Neural progenitor cell (in vitro differentiated cells): ENCODE measurements at regions not wholly inside any gene's neighbourhood (a gene's known extent, or its start where the extent isn't known, plus 50 kb on each side); places are given as distances from the start of the nearest gene placed in this dataset.

Source experiments
- DNase-seq: peaks from one replicate; pipeline ENCODE4 v3.0.0-alpha.2; 2016; ENCODE audit warnings: low spot score
- H2AFZ ChIP-seq: fragments of 200-600 bp; sonication (generic); replicated peaks from 2 replicates; pipeline ENCODE4 v1.6.1; 2016; ENCODE audit warnings: antibody characterized with exemption
- H3F3A ChIP-seq: fragments of 200-600 bp; sonication (generic); 2 replicates; pipeline ENCODE4 v1.6.1; 2016; ENCODE audit warnings: antibody characterized with exemption, low read depth
- H3K27ac ChIP-seq: fragments of 200-600 bp; sonication (generic); 2 replicates; pipeline ENCODE4 v1.5.1; 2016; ENCODE audit warnings: mild to moderate bottlenecking
- H3K27me3 ChIP-seq: fragments of 200-600 bp; sonication (generic); 2 replicates; pipeline ENCODE4 v1.6.1; 2016; ENCODE audit warnings: mild to moderate bottlenecking, moderate library complexity
- H3K36me3 ChIP-seq: fragments of 200-600 bp; sonication (generic); 2 replicates; pipeline ENCODE4 v1.5.1; 2016
- H3K4me1 ChIP-seq: fragments of 200-600 bp; sonication (generic); 2 replicates; pipeline ENCODE4 v1.6.1; 2016; ENCODE audit warnings: mixed run types
- H3K4me2 ChIP-seq: fragments of 200-600 bp; sonication (generic); 2 replicates; pipeline ENCODE4 v1.6.1; 2016
- H3K4me3 ChIP-seq: fragments of 200-600 bp; sonication (generic); 2 replicates; pipeline ENCODE4 v1.5.1; 2016
- H3K79me2 ChIP-seq: fragments of 200-600 bp; sonication (generic); 2 replicates; pipeline ENCODE4 v1.6.1; 2016; ENCODE audit warnings: low read depth
- H3K9ac ChIP-seq: fragments of 200-600 bp; sonication (generic); 2 replicates; pipeline ENCODE4 v1.6.1; 2016
- H3K9me3 ChIP-seq: fragments of 200-600 bp; sonication (generic); 2 replicates; pipeline ENCODE4 v1.5.1; 2016; ENCODE audit warnings: low read depth
- H4K20me1 ChIP-seq: fragments of 200-600 bp; sonication (generic); 2 replicates; pipeline ENCODE4 v1.6.1; 2016; ENCODE audit warnings: low read depth
- H3K27ac Mint-ChIP-seq: 3 replicates; pipeline ENCODE4 v1.8.0; 2021; ENCODE audit warnings: mixed read lengths
- H3K27me3 Mint-ChIP-seq: 2 replicates; pipeline ENCODE4 v1.8.0; 2022; ENCODE audit warnings: low read depth, mild to moderate bottlenecking, inconsistent platforms, moderate library complexity, mixed read lengths; ENCODE audit not compliant: insufficient read depth
- H3K36me3 Mint-ChIP-seq: 3 replicates; pipeline ENCODE4 v1.8.0; 2021; ENCODE audit warnings: mixed read lengths
- H3K4me1 Mint-ChIP-seq: 3 replicates; pipeline ENCODE4 v1.8.0; 2021; ENCODE audit warnings: mixed read lengths
- H3K4me3 Mint-ChIP-seq: 3 replicates; pipeline ENCODE4 v1.8.0; 2021; ENCODE audit warnings: mild to moderate bottlenecking, moderate library complexity, mixed read lengths
- H3K9me3 Mint-ChIP-seq: 3 replicates; pipeline ENCODE4 v1.8.0; 2020; ENCODE audit warnings: mixed read lengths
- EZH2 ChIP-seq: fragments of 200-600 bp; sonication (generic); IDR thresholded peaks from 2 replicates; pipeline ENCODE4 v1.6.1; 2017; ENCODE audit warnings: antibody characterized with exemption, mild to moderate bottlenecking, moderate library complexity
- EZH2phosphoT487 ChIP-seq: fragments of 200-600 bp; sonication (generic); IDR thresholded peaks from 2 replicates; pipeline ENCODE4 v1.6.1; 2017; ENCODE audit warnings: antibody characterized with exemption
- TF ChIP-seq, protein P1 (sequence below): fragments of 200-600 bp; sonication (generic); IDR thresholded peaks from 2 replicates; pipeline ENCODE4 v1.5.1; 2017; ENCODE audit warnings: antibody characterized with exemption, mild to moderate bottlenecking

DNA sequence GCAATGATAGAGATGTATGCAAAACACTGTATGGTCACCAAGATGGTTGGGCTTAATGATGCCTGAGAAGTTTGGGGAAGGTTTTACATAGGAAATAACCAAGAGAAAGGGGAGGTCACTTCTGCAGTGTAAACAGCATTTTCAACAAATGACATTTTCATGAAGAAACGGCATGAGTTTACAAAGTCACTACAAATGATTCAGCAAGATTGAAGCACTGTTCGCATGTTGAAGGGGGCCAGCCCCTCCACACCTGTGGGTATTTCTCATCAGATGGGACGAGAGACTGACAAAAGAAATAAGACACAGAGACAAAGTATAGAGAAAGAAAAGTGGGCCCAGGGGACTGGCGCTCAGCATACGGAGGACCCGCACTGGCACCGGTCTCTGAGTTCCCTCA is 234.1 kb upstream of the POGK start:
- Histone ChIP-seq H3K4me3 (no peak overlapping the region), H3K79me2 (no peaks in the 10 kb centered on the region), H3K36me3 (no peaks in the 10 kb centered on the region), H3K4me1 (no peaks in the 10 kb centered on the region), H3K27ac (no peak overlapping the region), H3K4me2 (no peak overlapping the region), H3K27me3 (no peaks in the 10 kb centered on the region), H4K20me1 (no peaks in the 10 kb centered on the region), H3K9me3 (no peaks in the 10 kb centered on the region), H3F3A (no peaks in the 10 kb centered on the region), H2AFZ (no peak overlapping the region), H3K9ac (no peak overlapping the region)
- Mint-ChIP-seq H3K27me3 (no peaks in the 10 kb centered on the region), H3K36me3 (no peaks in the 10 kb centered on the region), H3K4me3 (no peak overlapping the region), H3K9me3 (no peaks in the 10 kb centered on the region), H3K27ac (no peak overlapping the region), H3K4me1 (peaks cover 2% of the 10 kb centered on the region)
- no peak for DNase-seq
- TF ChIP-seq EZH2 (no peak), EZH2phosphoT487 (no peak)
- TF ChIP-seq, protein P1, sequence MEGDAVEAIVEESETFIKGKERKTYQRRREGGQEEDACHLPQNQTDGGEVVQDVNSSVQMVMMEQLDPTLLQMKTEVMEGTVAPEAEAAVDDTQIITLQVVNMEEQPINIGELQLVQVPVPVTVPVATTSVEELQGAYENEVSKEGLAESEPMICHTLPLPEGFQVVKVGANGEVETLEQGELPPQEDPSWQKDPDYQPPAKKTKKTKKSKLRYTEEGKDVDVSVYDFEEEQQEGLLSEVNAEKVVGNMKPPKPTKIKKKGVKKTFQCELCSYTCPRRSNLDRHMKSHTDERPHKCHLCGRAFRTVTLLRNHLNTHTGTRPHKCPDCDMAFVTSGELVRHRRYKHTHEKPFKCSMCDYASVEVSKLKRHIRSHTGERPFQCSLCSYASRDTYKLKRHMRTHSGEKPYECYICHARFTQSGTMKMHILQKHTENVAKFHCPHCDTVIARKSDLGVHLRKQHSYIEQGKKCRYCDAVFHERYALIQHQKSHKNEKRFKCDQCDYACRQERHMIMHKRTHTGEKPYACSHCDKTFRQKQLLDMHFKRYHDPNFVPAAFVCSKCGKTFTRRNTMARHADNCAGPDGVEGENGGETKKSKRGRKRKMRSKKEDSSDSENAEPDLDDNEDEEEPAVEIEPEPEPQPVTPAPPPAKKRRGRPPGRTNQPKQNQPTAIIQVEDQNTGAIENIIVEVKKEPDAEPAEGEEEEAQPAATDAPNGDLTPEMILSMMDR = no peak

DNA sequence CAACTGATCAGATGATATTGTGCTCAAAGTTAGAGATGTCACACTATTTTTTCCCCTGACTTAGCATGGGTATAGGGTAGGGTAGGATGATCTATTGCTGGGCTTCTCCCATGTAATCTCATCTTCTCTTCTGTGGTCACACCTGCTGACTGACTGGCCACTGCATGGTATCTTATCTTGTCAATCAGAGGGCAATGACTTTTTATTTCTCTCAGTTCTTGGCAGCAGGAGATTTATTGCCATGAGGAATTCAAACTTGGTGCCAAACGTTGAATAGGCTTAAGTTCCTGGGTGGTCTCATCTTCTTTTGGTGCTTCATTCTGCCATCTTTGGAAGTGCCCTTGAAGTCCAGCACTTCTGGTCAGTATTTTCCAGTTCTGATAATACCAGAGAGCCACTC is 226.4 kb upstream of the POGK start:
- no peak overlapping the region for H2AFZ ChIP-seq
- H3K79me2 ChIP-seq = no peaks in the 10 kb centered on the region
- no peaks in the 10 kb centered on the region for H3K4me1 ChIP-seq
- no peak for DNase-seq
- no peak overlapping the region for H3K27ac ChIP-seq
- H3K36me3 Mint-ChIP-seq = no peaks in the 10 kb centered on the region
- H3F3A ChIP-seq = no peaks in the 10 kb centered on the region
- no peaks in the 10 kb centered on the region for H3K36me3 ChIP-seq
- H3K27me3 Mint-ChIP-seq = no peaks in the 10 kb centered on the region
- no peak overlapping the region for H3K4me3 Mint-ChIP-seq
- H3K4me2 ChIP-seq = no peak overlapping the region
- H3K9me3 Mint-ChIP-seq = no peaks in the 10 kb centered on the region
- no peak overlapping the region for H3K4me3 ChIP-seq
- no peaks in the 10 kb centered on the region for H3K4me1 Mint-ChIP-seq
- H3K27ac Mint-ChIP-seq = no peak overlapping the region
- TF ChIP-seq EZH2phosphoT487 (no peak), EZH2 (no peak)
- TF ChIP-seq, protein P1 = no peak
- no peak overlapping the region for H3K9ac ChIP-seq
- no peaks in the 10 kb centered on the region for H3K9me3 ChIP-seq
- H4K20me1 ChIP-seq = no peaks in the 10 kb centered on the region
- no peaks in the 10 kb centered on the region for H3K27me3 ChIP-seq

DNA sequence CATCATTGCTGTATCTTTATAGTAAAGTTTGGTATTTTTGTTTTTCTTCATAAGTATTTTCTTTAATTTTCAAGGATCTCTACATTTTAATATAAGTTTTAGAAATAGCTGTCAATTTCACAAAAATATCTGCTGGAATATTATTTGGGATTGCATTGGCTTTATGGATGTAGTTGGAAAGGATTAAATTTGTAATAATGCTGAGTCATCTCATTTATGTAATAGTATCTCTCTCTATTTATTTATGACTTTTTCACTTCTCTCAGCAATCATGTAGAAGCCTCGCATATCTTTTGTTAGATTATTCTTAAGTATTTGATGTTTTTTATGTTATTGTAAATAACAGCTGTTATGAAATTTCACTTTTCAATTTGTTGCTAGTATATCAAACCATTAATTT is 223.1 kb upstream of the POGK start:
- Histone ChIP-seq H3K4me3 (no peak overlapping the region), H3K79me2 (no peaks in the 10 kb centered on the region), H4K20me1 (no peaks in the 10 kb centered on the region), H3K4me2 (no peak overlapping the region), H3K9ac (no peak overlapping the region), H3K4me1 (no peaks in the 10 kb centered on the region), H3K9me3 (no peaks in the 10 kb centered on the region), H3K27ac (no peak overlapping the region), H3K27me3 (no peaks in the 10 kb centered on the region), H2AFZ (no peak overlapping the region), H3F3A (no peaks in the 10 kb centered on the region), H3K36me3 (no peaks in the 10 kb centered on the region)
- Mint-ChIP-seq H3K9me3 (no peaks in the 10 kb centered on the region), H3K4me1 (no peaks in the 10 kb centered on the region), H3K27ac (no peak overlapping the region), H3K4me3 (no peak overlapping the region), H3K27me3 (peaks cover 3% of the 10 kb centered on the region), H3K36me3 (no peaks in the 10 kb centered on the region)
- TF ChIP-seq EZH2phosphoT487 = no peak
- TF ChIP-seq, protein P1 = no peak
- no peak for TF ChIP-seq EZH2
- no peak for DNase-seq

DNA sequence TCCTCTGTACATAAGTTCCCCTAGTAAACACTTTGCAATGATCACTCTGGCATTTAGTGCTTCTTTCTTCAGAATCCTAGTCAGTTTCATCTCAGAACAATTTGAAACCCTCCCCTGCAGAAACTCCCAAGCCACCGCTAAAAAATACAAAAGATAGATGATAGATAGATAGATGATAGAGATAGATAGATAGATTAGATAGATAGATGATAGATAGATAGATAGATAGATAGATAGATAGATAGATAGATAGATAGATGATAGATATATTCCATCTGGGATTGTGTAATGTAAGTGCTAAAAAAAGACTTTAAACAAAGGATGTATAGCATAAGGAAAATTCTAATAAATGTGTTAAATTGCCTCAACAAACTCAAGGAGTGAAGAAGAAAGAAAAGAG is 212.6 kb upstream of the POGK start:
- Histone ChIP-seq H3K9me3 (no peaks in the 10 kb centered on the region), H3F3A (no peaks in the 10 kb centered on the region), H2AFZ (no peak overlapping the region), H3K27ac (no peak overlapping the region), H3K4me3 (no peak overlapping the region), H4K20me1 (no peaks in the 10 kb centered on the region), H3K79me2 (no peaks in the 10 kb centered on the region), H3K9ac (no peak overlapping the region), H3K36me3 (no peaks in the 10 kb centered on the region), H3K4me1 (no peaks in the 10 kb centered on the region), H3K4me2 (no peak overlapping the region), H3K27me3 (no peaks in the 10 kb centered on the region)
- no peaks in the 10 kb centered on the region for H3K27me3 Mint-ChIP-seq
- H3K27ac Mint-ChIP-seq = no peak overlapping the region
- no peaks in the 10 kb centered on the region for H3K36me3 Mint-ChIP-seq
- no peak overlapping the region for H3K4me3 Mint-ChIP-seq
- no peaks in the 10 kb centered on the region for H3K9me3 Mint-ChIP-seq
- TF ChIP-seq EZH2phosphoT487 (no peak), EZH2 (no peak)
- no peaks in the 10 kb centered on the region for H3K4me1 Mint-ChIP-seq
- DNase-seq = no peak
